GM04503 (cell line): ENCODE measurements at regions not wholly inside any gene's neighbourhood (a gene's known extent, or its start where the extent isn't known, plus 50 kb on each side); places are given as distances from the start of the nearest gene placed in this dataset.

ENCODE experiments used
- DNase-seq: peaks from one replicate; pipeline ENCODE4 v3.0.0-alpha.2; 2012; ENCODE audit warnings: low read depth

DNA sequence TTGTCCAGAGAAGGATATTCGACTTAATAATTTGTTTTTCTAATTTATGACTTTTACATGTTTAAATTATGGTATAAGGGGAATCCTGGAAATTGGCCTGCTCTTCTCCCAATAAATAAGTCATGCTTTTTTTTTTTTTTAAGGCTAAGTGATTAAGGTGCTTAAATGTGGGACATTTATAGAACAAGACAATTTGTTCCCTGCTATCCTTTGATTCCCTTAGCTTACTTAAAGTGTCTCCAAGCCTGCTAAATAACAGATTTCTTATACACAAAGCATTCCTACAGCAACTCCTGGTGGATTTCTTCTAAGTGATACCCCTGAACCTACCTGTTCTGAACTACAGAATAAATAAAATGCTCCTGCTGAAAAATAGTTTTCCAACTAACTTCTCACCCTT is 233.0 kb upstream of the UGT8 start:
- DNase-seq: no peak

DNA sequence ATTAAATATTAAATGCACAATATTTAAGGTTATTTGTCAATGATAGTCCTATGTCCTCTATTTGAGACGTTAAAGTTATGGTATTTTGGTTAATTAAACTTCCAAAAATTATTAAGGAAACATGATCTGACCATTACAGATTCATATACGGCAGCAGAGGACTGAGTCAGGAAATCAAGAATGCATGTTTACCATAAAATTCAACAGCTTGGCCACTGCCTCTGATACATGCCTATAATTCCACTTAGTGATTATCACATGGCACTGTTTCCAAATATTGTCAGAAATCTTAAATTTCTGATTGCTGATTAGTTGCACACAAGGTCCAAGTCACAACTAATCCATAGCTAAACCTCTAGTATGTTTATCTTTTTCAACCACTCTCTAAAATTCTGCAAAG is 232.2 kb upstream of the UGT8 start:
- DNase-seq: no peak

DNA sequence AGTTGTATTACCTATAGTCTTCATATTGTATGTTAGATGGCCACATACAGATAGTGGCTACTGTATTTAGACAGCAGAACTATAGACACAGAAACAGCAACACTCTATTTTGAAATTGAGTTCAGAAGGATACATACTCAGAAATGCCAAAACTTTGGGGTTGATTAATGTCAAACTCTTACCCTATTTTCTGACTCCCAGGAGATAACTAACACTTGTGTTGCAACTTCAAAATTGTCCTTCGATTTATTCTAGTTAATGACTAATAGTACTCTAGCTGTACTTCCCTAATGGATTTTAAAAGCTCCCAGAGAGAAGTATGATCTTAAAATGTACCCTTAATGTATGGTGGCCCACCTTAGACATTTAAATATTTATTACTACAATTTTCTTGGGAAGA is 229.9 kb upstream of the UGT8 start:
- DNase-seq: no peak

DNA sequence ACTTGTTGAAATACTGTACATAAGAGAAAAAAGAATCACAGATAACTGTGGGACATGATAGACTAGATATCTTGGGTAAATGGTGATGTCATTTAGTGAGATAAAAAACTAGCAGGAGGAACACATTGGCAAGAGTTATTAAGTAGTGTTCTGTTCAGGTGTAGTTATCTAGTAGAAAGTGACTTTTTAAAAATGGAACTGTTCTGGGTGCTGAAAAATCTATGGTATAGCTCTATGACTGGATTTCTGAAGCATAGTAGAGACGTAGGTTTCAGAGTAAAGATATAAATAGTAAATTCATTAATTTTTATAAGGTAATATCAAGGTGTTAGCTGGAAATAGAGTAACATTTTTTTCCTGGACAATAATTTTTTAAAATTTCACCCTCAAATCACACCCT is 225.1 kb upstream of the UGT8 start:
- no peak for DNase-seq

GRCh38 chr4:114378305-114378903 is 220.2 kb upstream of the UGT8 start:
- no peak for DNase-seq

GRCh38 chr4:114383067-114383466 is 215.5 kb upstream of the UGT8 start:
- no peak for DNase-seq

DNA sequence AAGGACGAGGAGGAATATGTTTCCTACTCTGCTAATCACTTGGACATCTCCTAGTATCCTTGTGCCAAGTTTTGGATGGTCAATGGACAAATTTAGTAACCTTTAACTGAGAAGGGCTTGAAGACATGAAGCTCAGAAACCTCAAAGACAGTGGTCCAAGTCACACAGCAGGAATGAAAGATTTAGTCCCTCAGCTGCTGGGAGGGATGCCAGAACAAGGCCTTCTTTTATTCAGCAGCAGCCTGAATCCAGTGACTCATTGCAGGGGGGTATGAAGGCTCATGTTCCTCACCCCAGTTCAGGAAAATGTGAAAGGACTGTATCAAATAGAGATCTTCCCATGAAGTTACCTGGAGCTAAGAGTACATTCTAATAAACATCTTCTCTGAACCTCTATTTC is 214.9 kb upstream of the UGT8 start:
- peak; percentile 83 for DNase-seq

DNA sequence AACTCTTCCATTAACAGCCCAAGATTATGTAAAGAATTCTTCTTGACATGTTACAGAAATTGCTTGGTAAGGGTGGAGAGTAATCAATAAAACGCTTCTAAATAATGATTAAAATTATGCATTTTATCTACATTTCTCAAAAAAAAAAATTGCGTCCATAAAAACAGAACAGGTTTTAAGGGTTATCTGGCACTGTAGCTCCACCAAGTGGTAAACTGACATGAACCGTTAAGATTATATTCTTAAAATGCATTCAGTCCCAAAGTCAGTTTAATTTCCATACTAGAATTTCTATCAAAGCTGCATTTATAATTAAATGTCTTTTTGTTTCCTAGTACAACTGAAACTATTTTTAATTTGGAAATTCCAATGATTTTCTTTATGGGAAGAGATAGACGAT is 214.0 kb upstream of the UGT8 start:
- DNase-seq: no peak

DNA sequence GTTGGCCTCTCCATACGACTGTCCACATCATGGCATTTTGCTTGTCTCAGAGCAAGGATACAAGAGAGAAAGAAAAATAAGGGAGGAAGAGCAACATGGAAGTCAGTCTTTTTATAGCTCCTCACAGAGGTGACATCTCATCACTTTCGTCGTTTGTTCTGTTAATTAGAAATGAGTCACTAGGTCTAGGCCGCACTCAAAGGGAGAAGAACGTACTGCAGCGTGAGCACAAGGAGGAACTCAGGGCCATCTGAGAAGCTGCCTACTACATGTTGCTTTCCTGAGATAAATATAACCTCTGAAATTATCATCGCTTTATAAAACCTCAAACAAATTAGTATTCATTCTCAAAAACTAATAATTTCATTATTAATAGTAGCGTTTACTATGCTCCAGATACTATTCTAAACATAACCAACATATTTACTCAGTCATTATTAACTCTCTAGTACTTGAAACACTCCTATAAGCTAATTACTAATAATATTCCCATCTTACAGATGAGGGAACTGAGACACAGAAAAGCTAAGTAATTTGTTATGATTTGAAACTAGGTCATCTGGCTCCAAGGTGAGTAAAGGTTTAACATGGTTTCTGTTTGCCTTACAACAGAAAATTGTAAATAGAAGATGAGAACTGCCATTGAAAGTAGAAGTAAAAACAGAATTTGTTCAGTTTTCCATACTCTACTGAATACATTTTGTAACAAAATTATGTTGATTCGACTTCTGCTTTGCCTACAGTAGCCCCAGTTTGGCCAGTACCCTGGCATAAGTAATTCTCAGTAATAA is 213.2 kb upstream of the UGT8 start:
- DNase-seq: no peak

GRCh38 chr4:114386637-114387233 is 211.9 kb upstream of the UGT8 start:
- no peak for DNase-seq

- no peak for DNase-seq
These were observed 209.4 kb upstream of the UGT8 start for GRCh38 chr4:114389070-114389685.

- DNase-seq: no peak
These were observed 205.1 kb upstream of the UGT8 start for GRCh38 chr4:114393295-114394038.

- no peak for DNase-seq
These were observed 201.8 kb upstream of the UGT8 start for GRCh38 chr4:114396808-114397207.

GRCh38 chr4:114398410-114398809 is 200.2 kb upstream of the UGT8 start:
- DNase-seq: no peak

DNA sequence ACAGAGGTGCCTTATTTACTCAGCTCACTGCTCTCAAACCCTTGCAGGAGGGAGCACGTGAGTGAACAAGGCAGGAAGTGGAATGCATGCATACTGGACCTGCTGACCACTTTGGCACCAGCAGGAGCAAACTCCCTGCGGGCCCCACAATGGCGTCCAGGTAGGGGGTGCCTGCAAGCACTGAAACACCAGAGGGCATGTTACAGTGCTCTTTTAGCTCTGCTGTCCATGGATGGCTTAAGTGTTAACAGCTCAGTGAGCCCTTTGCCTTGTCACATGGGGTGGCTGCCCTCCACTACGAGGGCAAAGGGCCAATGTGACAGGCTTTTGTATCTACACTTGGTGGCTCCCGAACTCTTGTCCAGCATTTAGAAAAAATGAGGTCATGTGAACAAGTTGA is 199.5 kb upstream of the UGT8 start:
- no peak for DNase-seq

- no peak for DNase-seq
These were observed 198.1 kb upstream of the UGT8 start for GRCh38 chr4:114400531-114400930.

GRCh38 chr4:114401483-114401882 is 197.1 kb upstream of the UGT8 start:
- no peak for DNase-seq

GRCh38 chr4:114417214-114417613 is 181.4 kb upstream of the UGT8 start:
- no peak for DNase-seq

DNA sequence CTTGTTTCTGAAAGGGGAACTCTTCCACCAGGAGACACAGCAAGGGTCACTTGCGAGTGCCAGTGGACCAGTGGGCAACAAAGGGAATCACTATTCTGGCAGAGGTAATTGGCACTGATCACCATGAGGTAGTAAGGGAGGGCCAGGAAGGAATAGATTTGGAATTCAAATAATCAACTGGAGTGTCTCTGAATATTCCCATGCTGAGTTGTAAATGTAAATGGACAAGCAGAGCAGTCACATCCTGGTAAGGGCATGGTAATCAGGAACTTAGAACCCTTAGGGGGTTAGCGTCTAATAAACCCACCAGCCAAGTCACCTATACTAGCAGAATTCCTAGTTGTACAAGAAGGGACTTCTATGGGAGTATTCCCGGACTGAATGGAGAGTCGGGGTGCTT is 178.5 kb upstream of the UGT8 start:
- DNase-seq: no peak

DNA sequence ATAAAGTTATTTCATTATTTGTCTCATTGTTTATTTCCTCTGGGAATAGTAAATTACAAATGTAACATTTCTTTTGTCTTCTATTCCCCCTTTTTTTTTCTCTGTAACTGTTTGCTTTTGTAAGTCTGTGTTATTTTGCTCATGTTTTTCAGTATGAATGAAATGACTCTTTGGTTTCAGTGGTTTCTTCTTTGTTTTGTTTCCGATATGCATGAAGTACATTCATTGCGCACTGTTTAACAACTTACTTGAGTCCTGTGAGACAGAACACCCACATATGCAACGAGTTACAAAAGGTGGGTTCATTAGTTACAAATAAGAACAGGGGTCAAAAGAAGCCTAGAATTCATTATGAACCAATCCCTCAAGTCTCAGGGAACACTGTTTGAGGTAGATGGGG is 175.0 kb upstream of the UGT8 start:
- DNase-seq: no peak

DNA sequence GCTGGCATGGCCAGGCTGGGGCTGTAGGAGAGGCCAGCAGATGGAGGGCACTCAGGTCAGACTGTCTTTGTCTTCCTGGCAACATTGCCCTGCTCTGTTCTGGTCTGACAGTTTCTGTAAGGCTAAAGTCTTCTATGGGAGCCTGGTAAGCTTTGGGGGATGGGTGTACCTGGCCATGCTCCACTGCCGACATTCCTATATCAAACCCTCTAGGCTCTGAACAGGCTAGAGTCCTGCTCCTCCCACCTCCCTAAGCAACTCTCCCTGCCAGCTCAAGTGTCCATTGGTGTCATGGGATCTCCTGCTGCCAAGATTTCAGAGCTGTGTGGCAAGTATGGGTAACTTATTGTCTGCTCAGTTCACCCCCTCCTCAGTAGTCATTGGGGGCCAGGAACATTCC is 163.5 kb upstream of the UGT8 start:
- no peak for DNase-seq

DNA sequence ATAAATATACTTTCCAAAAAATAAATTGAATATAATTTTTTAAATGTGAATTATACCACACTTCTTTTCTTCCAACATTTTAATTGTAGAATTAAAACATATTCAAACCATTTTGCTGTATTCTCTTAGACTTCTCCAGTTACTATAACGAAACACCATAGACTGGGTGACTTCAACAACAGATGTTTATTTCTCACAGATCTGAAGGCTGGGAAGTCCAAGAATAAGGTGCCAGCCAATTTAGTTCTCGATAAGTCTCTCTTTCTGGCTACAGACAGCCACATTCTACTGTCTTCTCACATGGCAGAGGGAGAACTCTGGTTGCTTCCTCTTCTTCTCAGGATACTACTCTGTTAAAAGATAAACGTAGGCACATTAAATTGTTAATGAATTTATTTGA is 155.8 kb upstream of the UGT8 start:
- DNase-seq: no peak

DNA sequence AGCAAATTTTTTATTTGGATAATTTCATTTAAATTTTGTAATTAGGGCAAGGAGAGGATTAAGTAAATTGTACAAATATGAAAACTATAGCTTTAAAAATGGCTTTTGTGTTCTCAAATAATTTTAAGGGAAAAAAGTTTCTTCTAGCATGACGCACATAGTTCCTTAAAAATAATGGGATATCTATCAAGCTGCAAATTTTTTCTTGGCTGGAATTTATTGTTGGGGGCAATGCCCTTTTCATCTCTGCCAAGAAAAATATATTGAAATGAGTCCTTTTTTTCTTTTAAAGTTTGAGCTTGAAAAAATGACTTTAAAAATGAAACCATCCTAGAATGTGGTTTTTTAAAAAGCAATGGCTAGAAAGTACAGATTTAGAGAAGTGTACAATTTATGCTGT is 154.4 kb upstream of the UGT8 start:
- no peak for DNase-seq
